Karpas-422 (cell line): ENCODE measurements at regions not wholly inside any gene's neighbourhood (a gene's known extent, or its start where the extent isn't known, plus 50 kb on each side); places are given as distances from the start of the nearest gene placed in this dataset.

ENCODE experiments used
- DNase-seq: peaks from one replicate; pipeline ENCODE4 v3.0.0-alpha.2; 2015
- H2AFZ ChIP-seq: fragments of 200-600 bp; sonication (generic); 2 replicates; pipeline ENCODE4 v1.6.1; 2014; ENCODE audit warnings: antibody characterized with exemption, low read length, mixed read lengths
- H3K27ac ChIP-seq: fragments of 200-600 bp; sonication (generic); 2 replicates; pipeline ENCODE4 v1.5.1; 2014; ENCODE audit warnings: mild to moderate bottlenecking, low read length, moderate library complexity
- H3K27me3 ChIP-seq: fragments of 200-600 bp; sonication (generic); 2 replicates; pipeline ENCODE4 v1.6.1; 2014; ENCODE audit warnings: low read length, mixed read lengths
- H3K36me3 ChIP-seq: fragments of 200-600 bp; sonication (generic); 2 replicates; pipeline ENCODE4 v1.6.1; 2014; ENCODE audit warnings: low read length, mixed read lengths; ENCODE audit not compliant: insufficient read depth
- H3K4me1 ChIP-seq: fragments of 200-600 bp; sonication (generic); 2 replicates; pipeline ENCODE4 v1.6.1; 2014; ENCODE audit warnings: mild to moderate bottlenecking, low read length, mixed read lengths
- H3K4me2 ChIP-seq: fragments of 200-600 bp; sonication (generic); 2 replicates; pipeline ENCODE4 v1.6.1; 2014; ENCODE audit warnings: low read length, low read depth, mild to moderate bottlenecking; ENCODE audit not compliant: poor library complexity, severe bottlenecking
- H3K4me3 ChIP-seq: fragments of 200-600 bp; sonication (generic); 2 replicates; pipeline ENCODE4 v1.5.1; 2014; ENCODE audit warnings: mild to moderate bottlenecking, antibody characterized with exemption, low read length, mixed read lengths
- H3K79me2 ChIP-seq: fragments of 200-600 bp; sonication (generic); 2 replicates; pipeline ENCODE4 v1.6.1; 2014; ENCODE audit warnings: mild to moderate bottlenecking, low read length, mixed read lengths
- H3K9ac ChIP-seq: fragments of 200-600 bp; sonication (generic); 2 replicates; pipeline ENCODE4 v1.6.0; 2014; ENCODE audit warnings: low read length
- H3K9me2 ChIP-seq: fragments of 200-600 bp; sonication (generic), shearing (Covaris generic); replicated peaks from 2 replicates; pipeline ENCODE4 v1.6.0; 2014; ENCODE audit warnings: mild to moderate bottlenecking, low read length, moderate library complexity; ENCODE audit not compliant: insufficient read depth
- H3K9me3 ChIP-seq: fragments of 300-700, 200-600 bp; sonication (generic); 2 replicates; pipeline ENCODE4 v1.6.1; 2014; ENCODE audit warnings: low read length, mixed read lengths
- H4K20me1 ChIP-seq: fragments of 200-600 bp; sonication (generic); 2 replicates; pipeline ENCODE4 v1.6.1; 2014; ENCODE audit warnings: mild to moderate bottlenecking, antibody characterized with exemption, low read length, low read depth; ENCODE audit not compliant: insufficient read depth

DNA sequence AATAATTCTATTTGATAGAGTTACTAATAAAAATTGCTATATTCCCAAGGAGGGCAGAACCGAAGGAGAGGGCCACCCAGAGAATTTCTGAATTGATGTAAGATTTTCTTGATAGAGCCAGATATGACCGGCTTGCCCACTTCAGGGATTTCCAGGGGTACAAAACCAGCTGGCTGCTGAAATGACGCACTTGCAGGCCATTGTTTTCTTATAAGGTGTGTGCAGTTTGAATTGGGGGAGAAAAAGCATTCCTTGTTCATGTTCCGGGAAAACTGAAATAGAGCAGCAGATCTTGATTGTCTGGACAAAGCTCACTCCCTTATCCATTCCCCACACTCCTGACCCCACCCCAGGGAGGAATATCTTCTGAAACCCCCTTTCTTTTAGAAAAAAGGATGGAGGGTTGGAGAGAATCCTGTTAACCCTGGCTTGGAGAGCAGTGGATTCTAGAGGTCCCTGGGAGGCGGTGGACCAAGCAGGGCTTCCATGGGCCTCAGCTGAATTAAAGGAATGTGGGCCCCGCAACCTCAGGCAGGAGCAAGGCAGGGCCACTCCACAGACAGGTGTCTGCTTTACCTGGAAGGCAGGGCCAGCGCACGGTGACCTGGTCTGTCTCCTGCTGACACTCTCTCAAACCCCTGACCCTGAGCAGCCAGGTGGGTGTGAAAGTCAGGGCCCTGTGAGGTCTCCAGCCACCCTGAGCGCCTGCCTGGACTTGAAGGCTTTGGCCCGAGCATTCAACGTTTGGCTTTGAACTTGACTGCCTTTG, 96.4 kb downstream of the TMEM170B start:
- H3K9ac ChIP-seq: no peak overlapping the region
- no peaks in the 10 kb centered on the region for H3K9me2 ChIP-seq
- H2AFZ ChIP-seq: no peak overlapping the region
- H3K36me3 ChIP-seq: no peaks in the 10 kb centered on the region
- H3K4me1 ChIP-seq: peaks cover 21% of the 10 kb centered on the region
- no peaks in the 10 kb centered on the region for H4K20me1 ChIP-seq
- no peak overlapping the region for H3K4me2 ChIP-seq
- no peaks in the 10 kb centered on the region for H3K9me3 ChIP-seq
- H3K79me2 ChIP-seq: no peaks in the 10 kb centered on the region
- no peaks in the 10 kb centered on the region for H3K27me3 ChIP-seq
- H3K27ac ChIP-seq: no peak overlapping the region
- DNase-seq: no peak
- no peak overlapping the region for H3K4me3 ChIP-seq

DNA sequence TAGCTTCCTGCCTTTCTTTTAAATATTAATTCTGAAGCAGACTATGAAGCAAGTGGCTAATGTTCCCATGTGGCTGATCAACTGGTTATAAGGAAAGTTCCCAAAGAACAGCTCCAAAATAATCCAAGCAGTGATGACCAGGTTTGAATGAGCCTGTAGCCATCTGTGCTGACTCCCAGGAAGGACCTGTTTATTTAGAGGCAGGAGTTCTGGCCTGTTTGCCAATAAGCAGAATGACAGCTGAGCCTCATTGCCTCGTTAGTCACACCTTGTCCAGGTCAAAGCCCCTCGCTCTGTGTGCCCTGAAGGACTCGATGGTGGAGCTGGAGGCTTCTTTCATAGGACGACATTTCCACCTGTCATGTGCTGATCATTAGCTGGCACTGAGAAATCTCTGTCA, 97.4 kb downstream of the TMEM170B start:
- H3K9me2 ChIP-seq: no peaks in the 10 kb centered on the region
- no peak overlapping the region for H3K9ac ChIP-seq
- DNase-seq: no peak

DNA sequence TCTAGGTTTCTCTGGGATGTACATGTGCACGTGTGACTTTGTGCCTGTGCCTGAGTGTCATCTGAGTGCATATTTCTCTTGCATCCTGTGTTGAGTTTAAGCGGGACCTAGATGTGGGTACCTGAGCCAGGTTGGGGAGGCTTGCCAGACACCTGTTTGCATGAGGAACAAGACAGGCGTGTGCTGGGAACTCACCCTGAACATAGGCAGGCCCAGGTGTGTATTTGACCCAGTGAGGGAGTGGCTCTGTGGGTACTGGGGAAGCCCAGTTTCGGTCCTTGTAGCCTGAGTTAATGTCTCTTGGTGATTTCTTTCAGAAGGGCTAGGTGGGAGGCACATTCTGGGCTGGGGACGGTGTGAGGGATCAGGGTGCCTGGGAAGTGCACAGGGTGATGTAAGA, 98.6 kb downstream of the TMEM170B start:
- H3K27ac ChIP-seq: no peak overlapping the region
- DNase-seq: no peak
- H4K20me1 ChIP-seq: no peaks in the 10 kb centered on the region
- no peak overlapping the region for H3K9ac ChIP-seq
- H3K27me3 ChIP-seq: no peaks in the 10 kb centered on the region
- H3K79me2 ChIP-seq: no peaks in the 10 kb centered on the region
- H2AFZ ChIP-seq: no peak overlapping the region
- no peak overlapping the region for H3K4me3 ChIP-seq
- H3K9me3 ChIP-seq: no peaks in the 10 kb centered on the region
- peaks cover 12% of the 10 kb centered on the region for H3K4me1 ChIP-seq
- no peaks in the 10 kb centered on the region for H3K36me3 ChIP-seq
- H3K9me2 ChIP-seq: no peaks in the 10 kb centered on the region
- H3K4me2 ChIP-seq: no peak overlapping the region

More for the DNA sequence above, 97.4 kb downstream of the TMEM170B start:
- Histone ChIP-seq H4K20me1 (no peaks in the 10 kb centered on the region), H3K27ac (no peak overlapping the region), H3K36me3 (no peaks in the 10 kb centered on the region), H3K4me1 (peaks cover 20% of the 10 kb centered on the region), H3K79me2 (no peaks in the 10 kb centered on the region), H3K27me3 (no peaks in the 10 kb centered on the region), H3K9me3 (no peaks in the 10 kb centered on the region), H3K4me3 (no peak overlapping the region), H2AFZ (no peak overlapping the region), H3K4me2 (no peak overlapping the region)

DNA sequence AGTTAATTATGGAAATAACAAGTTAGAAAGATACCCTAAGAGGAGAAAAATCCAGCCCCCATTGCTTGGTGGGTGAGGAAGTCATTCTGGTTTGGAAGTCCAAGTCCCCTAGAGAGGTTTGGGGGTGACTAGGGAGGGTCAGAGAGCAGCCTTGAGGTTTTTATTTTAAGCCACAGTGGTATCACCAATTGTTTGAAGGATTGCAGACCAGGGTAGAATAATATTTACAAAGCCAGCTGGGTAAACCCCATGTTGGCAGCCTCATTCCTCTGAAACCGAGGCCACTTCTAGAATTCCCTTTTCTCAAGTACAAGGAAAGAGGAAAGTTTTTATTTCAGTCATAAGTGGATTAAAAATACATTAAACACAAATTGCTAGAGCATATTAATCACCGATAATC, 99.7 kb downstream of the TMEM170B start:
- Histone ChIP-seq H4K20me1 (no peaks in the 10 kb centered on the region), H3K9me2 (no peaks in the 10 kb centered on the region), H3K36me3 (no peaks in the 10 kb centered on the region), H3K4me3 (no peak overlapping the region), H3K27ac (no peak overlapping the region), H3K4me2 (no peak overlapping the region), H3K27me3 (no peaks in the 10 kb centered on the region), H3K79me2 (no peaks in the 10 kb centered on the region), H3K9me3 (no peaks in the 10 kb centered on the region), H2AFZ (no peak overlapping the region), H3K4me1 (peaks cover under 1% of the 10 kb centered on the region; the same call in 1 of the 2 replicates), H3K9ac (no peak overlapping the region)
- DNase-seq: no peak

DNA sequence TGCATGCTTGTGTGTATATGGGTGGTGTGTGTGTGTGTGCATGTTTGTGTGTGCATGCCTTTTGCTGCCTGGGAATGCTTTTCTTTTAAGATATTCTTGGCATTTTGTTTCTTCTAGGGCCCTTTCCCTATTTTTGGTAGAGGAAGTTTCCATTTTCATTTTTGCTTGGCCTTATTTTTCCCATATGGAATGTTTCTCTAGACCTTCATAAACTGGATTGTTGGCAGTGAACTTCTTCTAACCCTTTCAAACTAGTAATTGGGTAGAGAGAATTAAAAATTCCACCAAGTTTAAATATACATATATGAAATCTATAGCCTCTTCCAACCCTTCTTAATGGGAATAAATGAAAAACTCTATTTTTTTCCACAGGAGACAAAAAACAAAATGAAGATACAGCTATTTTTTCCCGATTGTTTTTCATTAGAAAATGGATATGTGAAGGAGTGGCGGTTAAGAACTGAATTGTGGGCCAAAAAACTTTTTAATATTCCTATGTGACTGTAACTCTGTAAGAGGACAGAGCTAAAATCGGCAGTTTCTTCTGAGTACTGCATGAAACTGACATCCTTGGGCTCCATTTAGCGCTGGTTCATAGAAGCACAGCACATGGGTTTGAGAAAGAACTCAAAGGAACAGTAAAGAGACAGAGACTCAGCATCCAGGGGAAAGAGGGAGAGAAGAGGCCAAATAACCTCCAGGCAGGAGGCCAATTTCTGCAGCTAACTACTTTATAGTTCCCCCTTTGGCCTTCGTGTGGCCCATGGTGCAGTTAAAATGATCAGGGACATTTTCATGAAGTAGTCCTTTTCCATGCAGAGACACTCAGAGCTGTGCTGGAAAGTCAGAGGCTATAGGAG, 102.1 kb downstream of the TMEM170B start:
- Histone ChIP-seq H3K9ac (no peak overlapping the region), H4K20me1 (no peaks in the 10 kb centered on the region), H3K4me3 (no peak overlapping the region), H2AFZ (no peak overlapping the region), H3K27me3 (no peaks in the 10 kb centered on the region), H3K9me3 (no peaks in the 10 kb centered on the region), H3K4me1 (peaks cover under 1% of the 10 kb centered on the region; the same call in 1 of the 2 replicates), H3K4me2 (no peak overlapping the region), H3K27ac (no peak overlapping the region), H3K79me2 (no peaks in the 10 kb centered on the region), H3K36me3 (no peaks in the 10 kb centered on the region), H3K9me2 (no peaks in the 10 kb centered on the region)
- no peak for DNase-seq

DNA sequence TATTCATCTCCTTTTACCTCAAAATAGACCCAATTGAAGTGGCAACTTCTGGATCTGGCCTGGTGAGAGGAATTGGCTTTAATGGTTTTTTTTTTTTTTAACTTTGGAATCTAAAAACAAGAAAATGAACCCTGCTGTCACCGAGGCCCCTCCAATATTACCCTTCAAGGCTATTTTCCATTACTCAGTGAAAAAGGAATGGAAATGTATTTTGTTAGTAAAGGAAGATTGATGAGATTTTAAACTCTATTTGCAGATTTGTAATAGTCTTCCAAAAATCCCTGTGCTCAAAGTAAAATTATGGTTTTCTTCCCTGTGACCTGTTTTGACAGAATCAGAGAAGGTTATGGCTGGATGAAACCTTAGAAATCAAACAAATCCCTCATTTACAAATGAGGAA, 102.9 kb downstream of the TMEM170B start:
- Histone ChIP-seq H4K20me1 (no peaks in the 10 kb centered on the region), H3K9ac (no peak overlapping the region), H3K4me3 (no peak overlapping the region), H3K79me2 (no peaks in the 10 kb centered on the region), H3K4me1 (peaks cover 9% of the 10 kb centered on the region), H3K27me3 (no peaks in the 10 kb centered on the region), H2AFZ (no peak overlapping the region), H3K36me3 (no peaks in the 10 kb centered on the region), H3K9me2 (no peaks in the 10 kb centered on the region), H3K27ac (no peak overlapping the region), H3K9me3 (no peaks in the 10 kb centered on the region), H3K4me2 (no peak overlapping the region)
- no peak for DNase-seq

DNA sequence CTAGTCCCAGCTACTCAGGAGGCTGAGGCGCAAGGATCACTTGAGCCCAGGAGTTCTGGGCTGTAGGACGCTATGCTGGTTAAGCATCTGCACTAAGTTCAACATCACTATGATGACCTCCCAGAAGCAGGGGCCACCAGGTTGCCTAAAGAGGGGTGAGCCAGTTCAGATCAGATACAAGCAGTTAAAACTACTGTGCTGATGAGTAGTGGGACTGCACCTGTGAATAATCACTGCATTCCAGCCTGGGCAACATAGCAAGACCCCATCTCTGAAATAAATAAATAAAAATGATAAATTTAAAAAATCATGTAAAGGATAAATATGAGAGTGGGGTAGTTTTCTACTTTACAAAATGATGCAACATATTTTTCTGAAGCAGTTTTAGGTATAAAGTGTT, 106.5 kb downstream of the TMEM170B start:
- Histone ChIP-seq H3K27ac (no peak overlapping the region), H3K4me3 (no peak overlapping the region), H3K79me2 (no peaks in the 10 kb centered on the region), H3K36me3 (no peaks in the 10 kb centered on the region), H3K9ac (no peak overlapping the region), H3K9me3 (peaks cover 5% of the 10 kb centered on the region; the same call in 1 of the 2 replicates), H3K9me2 (no peaks in the 10 kb centered on the region), H4K20me1 (no peaks in the 10 kb centered on the region), H3K4me2 (no peak overlapping the region), H3K4me1 (peaks cover 12% of the 10 kb centered on the region), H3K27me3 (no peaks in the 10 kb centered on the region), H2AFZ (no peak overlapping the region)
- no peak for DNase-seq

DNA sequence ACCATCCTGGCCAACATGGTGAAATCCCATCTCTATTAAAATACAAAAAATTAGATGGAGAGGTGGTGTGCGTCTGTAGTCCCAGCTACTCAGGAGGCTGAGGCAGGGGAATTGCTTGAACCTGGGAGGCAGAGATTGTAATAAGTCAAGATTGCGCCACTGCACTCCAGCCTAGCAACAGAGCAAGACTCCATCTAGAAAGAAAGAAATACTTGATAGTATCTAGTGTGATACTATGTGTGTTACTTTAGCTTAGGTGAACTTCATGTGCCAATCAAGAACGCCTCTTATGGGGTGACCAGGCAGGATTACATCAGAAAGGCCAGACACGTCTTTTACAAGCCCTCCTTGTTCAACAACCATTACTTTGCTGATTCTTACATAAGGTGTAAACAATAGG, 107.1 kb downstream of the TMEM170B start:
- H3K9me2 ChIP-seq: no peaks in the 10 kb centered on the region
- peaks cover 12% of the 10 kb centered on the region for H3K4me1 ChIP-seq
- 0 out of 2 replicates have a peak overlapping the region, but pooled peaks have one; percentile 2 for H3K4me3 ChIP-seq
- H3K36me3 ChIP-seq: no peaks in the 10 kb centered on the region
- H4K20me1 ChIP-seq: no peaks in the 10 kb centered on the region
- no peaks in the 10 kb centered on the region for H3K27me3 ChIP-seq
- DNase-seq: no peak
- no peak overlapping the region for H2AFZ ChIP-seq
- H3K9ac ChIP-seq: no peak overlapping the region
- peak overlapping the region; percentile 29 for H3K4me2 ChIP-seq
- H3K9me3 ChIP-seq: peaks cover 5% of the 10 kb centered on the region; the same call in 1 of the 2 replicates
- no peaks in the 10 kb centered on the region for H3K79me2 ChIP-seq
- H3K27ac ChIP-seq: no peak overlapping the region
